ENCODE measurements at regions not wholly inside any gene's neighbourhood (a gene's known extent, or its start where the extent isn't known, plus 50 kb on each side); places are given as distances from the start of the nearest gene placed in this dataset.
"Not testable (repeated sequence)": the region's sequence is repeated elsewhere in the genome, so short reads cannot be mapped to it uniquely, and the experiment has no call there.

DNA sequence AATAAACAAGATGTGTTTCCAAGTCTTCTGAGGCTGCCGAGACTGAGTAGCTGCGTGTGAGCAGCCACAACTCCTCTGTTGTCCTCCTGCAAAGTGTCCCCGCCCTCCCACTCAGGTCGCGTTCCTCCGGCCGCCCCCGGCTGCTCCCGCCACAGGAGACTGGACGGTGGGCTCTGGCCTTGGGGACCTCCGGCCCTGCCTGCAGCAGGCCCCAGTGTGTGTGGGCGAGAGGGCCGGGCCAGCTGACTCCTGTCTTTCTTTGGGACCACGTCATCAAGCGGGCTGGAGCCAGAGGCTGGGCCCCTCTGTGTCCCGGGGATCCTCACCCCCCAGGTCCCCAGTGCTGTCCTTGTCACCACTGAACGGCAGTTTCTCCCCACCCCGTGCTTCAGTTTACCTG lies 175.3 kb downstream of the NPIPB11 start:
- DNase-seq, result no peak

DNA sequence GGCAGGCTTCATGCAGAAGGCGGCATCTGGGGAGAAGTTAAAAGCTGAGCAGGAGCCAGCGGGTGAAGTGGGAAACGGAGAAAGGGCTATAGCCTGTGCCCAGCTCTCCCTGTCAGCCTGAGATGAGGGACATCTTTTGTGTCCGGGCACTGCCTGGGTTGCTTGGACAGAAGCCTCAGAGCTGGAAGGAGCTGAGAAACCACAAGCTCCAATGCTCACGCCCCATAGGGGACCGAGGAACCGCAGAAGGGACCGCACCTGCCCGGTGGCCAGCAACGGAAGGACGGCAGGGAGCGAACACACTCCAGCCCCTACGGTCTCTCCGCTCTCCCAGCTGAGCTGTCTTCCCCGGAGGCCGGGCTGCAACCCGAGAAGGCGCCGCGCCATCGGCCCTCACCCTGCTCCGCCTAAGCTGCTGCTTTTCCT lies 175.8 kb downstream of the NPIPB11 start:
- DNase-seq, result no peak

DNA sequence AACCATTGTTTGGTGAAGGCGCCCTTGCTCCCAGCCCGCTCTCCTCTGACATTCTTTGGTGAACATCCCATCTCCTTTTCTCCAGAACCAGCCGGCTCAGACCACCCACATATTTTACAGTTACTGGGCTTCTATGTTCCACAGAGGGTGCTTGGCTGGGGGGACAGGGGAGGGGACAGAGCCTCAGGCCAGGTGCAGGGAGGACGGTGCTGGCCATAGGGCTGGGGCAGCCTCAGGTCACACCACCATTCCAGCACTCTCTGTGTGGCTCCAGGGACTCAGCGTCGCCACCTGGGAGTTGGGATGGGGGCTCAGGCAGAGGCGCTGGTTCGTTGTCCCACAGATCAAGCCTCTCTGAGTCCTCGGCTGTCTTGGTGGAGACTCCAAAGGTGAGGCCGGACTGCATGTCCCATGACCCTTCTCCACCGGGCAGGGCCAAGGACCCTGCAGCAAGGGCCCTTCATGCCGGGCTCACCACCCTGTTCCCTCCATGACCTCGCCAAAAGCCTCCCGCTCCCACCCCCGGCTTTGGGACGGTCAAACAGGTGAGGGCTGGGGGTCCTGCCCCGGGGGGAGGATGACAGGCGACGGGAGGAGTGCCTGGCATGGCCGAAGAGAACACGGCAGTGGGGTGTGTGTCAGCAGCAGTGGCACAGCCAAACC lies 176.4 kb downstream of the NPIPB11 start:
- not testable (repeated sequence) for DNase-seq

DNA sequence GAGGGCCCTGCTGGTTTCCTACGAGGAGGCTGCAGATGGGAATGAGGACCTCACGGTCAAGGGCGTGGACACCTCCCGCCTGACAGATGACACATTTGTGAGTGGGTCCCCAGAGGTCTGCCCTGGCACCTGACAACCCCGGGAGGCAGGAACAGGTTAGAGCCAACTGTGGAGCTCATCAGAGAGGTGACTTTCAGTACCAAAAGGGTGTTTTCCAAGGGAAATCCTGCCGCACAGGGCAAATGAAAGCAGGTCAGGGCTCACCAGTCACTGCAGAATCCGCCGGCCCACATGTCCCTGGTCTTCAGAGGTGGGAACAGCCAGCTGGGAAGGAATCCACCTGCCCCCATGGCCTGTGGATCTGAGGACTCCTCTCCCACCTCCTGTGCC lies 176.9 kb downstream of the NPIPB11 start:
- not testable (repeated sequence) for DNase-seq

DNA sequence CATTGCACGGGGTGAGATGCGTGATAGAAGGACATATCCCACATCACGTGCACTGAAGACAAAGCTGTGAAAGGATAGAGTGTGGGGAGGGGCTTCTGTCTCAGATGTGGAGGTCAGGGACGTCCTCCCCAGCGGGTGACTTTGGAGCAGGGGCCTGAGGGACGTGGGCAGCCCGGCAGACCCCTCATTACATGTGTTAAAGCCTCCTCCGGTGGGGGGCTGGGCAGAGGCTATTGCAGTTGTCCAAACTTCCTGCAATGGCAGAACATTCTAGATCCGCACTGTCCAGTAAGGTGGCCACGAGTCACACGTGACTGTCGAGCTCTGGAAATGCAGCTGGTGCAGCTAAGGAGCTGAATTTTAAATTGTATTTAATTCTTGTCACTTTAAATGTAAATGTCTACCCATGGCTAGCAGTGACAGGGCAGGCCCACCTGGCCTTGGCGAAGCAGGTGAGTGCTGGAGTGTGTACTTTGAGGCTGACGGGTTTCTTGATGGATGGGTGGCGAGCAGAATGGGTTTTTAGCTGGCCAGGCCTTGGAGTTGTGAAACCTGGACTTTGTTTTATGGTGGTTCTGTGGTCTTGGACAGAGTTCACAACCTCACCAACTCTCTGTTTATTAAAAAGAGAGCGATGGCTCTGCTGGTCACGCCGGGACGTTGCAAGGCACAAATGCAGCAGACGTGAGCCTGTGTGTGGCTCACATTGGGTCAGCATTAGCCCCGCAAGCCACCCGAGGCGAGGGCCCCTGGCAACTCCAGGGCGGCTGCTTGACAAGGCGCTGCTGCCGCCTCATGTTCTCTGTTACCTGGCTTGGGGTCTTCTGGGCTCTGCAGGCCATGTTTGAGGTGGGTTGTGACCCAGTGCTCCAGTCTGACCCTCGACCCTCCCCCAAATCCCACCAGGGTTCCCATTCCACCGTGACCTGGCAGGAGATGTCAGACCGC lies 177.6 kb downstream of the NPIPB11 start:
- not testable (repeated sequence) for DNase-seq

DNA sequence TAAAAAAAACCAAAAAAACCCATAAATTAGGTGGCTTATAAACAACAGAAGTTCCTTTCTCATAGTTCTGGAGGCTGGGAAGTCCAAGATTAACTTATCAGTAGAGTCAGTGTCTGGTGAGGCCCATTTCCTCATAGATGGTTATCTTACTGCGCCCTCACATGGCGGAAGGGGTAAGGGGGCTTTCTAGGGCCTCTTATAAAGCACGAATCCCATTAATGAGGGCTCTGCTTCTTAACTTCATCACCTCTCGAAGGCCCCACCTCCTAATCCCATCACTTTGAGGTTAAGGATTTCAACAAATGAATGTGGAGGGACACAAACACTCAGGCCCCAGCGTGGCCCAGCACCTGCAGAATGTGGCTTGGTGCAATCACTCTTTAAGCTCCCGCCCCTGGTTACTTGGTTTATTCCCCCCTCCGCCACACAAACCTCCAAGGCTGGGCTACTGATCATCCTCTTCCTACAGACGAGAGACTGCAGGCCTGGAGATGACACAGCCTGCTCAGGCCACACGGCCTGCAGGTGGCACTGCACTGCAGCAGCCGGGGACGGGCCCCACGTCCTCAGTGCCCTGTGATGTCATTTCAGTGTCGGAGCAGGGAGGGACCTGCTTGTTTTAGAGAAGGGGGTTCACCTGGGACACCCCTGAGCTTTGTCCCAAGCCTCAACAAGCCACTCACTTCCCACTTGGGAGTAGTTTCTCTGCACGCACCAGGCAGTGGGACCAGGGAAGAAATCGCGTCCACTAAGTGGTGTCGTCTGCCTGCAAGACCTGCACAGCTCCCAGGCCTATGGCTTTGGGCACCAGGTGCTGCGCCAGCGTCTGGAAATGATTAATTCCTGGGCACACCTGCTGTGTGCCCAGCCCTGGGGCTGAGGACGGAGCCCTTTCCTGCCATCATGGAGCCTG lies 178.5 kb downstream of the NPIPB11 start:
- peak; percentile 25 for DNase-seq

DNA sequence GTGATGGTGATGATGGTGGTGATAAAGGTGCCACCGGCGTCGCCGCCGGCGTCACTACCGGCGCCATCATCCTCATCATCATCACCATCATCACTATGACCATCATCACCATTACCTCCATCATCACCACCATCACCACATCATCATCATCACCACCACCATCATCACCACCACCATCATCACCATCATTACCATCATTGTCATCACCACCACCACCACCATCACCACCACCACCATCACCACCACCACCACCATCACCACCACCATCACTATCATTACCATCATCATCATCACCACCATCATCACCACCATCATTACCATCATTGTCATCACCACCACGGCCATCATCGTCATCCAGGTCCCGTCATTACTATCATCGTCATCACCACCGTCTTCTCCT lies 179.7 kb downstream of the NPIPB11 start:
- no peak for DNase-seq

DNA sequence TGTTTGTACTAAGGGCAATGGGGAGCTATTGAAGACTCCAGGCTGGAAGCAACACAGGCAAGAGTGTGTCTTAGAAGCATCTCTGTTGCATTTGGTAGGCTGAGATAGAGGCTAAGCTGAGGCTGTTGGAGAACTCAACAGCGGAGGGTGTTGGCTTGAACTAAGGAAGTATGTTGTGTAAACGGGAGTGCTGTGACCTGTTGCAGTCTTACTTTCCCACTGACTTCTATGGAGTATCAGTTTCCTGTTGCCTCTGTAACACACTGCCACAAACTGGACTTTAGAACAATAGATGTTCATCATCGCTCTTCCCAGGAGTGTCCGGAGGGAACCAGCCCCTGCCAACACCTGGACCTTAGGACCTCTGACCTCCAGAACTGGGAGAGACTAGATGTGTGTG lies 181.8 kb downstream of the NPIPB11 start:
- DNase-seq, result not testable (repeated sequence)

DNA sequence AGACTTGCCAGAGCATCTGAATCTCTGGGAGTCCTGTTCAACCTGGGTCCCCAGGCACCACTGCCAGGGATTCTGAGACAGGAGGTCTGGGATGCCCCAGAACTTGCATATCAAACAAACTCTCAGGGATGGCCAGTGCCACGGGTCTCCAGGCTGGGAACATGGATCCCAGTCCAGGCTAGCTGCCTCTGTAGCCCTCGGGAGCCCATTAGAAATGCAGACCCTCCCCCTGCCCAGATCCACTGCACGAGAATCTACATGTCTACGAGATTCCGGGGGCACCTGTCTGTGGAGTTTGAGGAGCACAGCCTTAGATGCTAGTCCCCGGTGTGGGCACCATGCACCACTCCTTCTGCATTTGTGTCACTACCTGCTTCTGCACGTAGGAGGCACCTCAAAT lies 183.9 kb downstream of the NPIPB11 start:
- not testable (repeated sequence) for DNase-seq

DNA sequence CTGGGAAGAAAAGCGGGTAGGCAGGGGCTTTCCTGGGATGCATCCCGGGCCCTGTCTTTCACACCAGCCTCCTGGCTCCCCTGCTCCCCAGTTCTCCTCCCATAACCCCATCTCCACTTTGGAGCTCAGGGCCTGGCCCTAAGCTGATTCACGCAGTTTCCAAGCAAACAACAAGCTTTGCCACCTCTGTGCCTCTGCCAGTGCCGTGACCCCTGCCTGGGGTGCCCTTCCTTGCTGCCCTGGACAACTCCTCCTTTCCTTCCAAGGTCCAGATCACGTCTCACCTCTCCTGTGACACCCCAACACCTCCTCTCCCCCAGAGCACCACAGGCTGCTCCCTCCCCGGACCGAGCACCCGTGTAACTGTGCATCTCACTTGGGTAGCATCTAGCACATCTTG lies 184.5 kb downstream of the NPIPB11 start:
- not testable (repeated sequence) for DNase-seq

DNA sequence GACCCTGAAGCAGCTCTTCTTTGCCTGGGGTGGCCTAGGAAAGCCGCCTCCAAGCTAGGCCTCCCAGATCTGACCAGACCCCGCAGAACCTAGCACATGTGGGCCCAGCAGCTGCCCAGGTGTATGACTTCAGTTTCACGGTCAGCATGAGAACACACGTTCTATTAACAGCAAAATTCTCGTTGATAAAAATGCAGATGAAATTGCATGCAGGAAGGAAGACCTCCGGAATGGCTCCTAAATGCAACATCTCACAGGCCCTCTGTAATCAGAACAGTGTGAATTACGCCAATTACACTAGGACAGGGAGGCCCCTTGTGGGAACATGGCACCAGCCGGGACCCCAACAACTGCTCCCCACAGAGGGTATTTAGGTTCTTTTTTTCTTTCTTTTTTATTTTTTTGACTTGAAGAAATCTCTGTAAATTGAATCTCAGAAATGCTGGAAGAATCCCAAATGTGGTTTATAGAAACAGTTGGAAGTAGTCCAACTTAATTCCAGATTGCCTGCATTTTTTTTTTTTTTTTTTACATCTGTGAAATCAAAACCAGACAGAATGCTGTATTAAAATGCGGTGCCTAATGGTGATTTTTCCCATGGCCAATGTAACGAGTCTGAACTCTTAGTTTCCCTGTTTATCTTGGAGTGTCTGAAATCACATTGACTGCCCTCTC lies 185.1 kb downstream of the NPIPB11 start:
- not testable (repeated sequence) for DNase-seq

DNA sequence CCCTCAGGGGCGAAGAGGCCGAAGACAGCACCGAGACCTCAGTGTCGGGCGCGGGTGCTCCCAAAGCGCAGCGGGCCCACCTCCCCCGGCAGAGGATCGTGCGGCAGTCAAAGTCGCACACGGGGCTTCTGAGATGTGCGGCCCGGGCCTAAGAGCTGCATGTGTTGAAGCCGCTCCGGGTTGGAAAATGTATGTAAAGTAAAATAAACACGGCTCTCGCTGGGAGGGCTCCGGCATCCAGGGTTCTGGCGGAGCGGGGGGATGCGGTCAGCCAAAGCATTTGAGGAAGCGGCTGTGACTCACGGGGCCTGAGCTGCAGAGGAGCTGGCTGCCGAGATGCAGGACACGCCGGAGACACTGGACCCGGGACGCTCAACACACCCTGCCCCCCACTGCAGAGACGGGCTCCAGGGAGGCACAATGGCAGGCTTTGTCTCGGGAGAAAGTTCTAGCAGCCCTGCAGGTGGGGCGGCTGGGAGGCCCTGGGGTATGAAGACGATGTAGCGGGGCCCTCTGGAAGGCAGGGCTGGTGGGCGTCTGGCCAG lies 185.8 kb downstream of the NPIPB11 start:
- not testable (repeated sequence) for DNase-seq

DNA sequence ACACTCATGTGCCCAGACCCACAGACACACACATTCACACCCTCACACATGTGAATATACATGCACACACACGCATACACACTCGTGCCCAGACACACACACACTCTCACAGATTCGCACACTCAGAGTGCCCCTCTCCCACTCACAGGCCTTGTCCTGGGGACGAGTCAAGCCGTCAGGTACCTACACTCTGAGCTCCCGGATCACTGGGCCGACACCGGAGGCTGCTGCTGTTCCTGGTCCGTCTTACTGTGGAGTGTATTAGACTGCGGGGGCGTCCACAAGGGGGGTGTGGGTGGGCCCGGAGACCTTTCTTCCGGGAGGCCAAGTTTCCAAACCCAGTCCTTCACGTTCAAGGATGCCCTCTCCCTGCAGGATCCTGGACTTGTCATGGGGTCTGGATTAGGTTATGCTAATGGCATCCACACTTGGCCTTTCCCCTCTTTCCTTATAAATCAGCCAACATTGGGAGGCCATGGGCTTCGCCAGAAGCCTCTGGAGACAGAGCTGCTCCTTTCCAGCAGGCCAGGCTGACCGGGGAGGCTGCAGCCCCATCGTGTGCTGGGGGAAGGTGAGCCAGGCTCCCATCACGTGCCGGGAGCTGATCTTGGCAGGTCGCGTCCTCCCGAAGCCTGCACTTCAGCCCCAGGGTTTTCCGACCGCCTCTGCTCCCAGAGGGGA lies 186.4 kb downstream of the NPIPB11 start:
- DNase-seq, result not testable (repeated sequence)

DNA sequence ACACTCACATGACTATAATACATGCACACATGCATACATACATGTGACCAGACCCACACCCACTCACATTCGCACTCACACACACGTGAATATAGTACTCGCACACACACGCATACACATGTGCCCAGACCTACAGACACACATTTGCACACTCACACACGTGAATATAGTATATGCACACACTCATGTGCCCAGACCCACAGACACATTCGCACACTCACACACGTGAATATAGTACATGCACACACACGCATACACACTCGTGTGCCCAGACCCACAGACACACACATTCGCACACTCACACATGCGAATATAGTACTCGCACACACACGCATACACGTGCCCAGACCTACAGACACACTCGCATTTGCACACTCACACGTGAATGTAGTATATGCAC lies 186.9 kb downstream of the NPIPB11 start:
- DNase-seq, result not testable (repeated sequence)

DNA sequence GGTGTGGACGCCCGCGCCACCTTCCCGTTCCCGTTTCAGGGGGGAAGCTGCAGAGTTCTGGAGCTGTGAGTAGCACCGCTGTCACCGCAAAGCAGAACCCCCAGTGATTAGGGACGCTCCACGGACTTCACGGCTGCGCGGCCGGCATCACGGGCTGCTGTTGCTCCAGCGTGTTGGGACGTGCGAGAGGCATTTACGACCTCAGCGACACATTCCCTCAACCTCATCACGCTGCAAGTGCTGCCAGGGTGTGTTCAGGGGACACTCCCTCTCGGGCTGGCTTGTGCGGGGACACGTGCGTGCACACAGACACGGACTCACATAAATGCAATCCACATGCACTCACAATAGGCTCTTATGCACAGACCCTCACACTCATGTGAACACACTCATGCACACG lies 187.9 kb downstream of the NPIPB11 start:
- not testable (repeated sequence) for DNase-seq

DNA sequence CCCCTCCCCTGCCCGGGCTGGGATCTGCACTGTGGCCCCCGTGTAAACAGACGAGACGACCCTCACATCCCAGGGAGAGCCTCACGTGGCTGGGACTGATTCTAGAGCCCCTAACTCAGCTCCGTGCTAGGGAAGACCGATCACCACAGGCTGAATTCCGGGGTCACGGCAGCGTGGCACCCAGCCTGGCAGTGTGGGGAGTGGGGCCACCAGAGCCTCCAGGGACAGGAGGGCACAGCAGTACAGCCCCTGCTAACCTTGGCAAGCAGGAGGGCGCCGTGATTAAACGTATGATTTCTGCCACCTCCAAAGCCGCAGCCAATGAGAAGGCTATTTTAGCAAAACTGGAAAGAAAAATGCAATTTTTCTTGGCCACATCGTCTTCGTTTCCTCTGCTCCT lies 188.3 kb downstream of the NPIPB11 start:
- DNase-seq, result not testable (repeated sequence)

DNA sequence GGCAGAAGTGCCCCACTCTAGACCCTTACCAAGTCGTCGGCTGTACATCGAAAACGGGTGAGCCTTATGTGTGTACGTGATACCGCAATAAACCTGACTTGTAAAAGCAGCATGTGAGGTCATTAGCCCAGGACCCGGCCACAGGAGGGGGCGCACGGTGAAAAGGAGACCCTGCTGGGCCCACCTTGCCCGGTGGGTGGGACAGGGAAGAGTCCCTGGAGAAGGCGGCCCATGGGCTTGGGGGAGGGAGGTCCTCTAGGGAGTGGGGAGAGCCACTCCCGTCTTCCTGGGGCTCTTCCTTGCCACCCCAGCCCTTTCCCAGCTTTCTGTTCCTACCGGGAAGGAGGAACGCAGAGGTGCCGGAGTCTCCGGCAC lies 188.8 kb downstream of the NPIPB11 start:
- DNase-seq, result not testable (repeated sequence)

DNA sequence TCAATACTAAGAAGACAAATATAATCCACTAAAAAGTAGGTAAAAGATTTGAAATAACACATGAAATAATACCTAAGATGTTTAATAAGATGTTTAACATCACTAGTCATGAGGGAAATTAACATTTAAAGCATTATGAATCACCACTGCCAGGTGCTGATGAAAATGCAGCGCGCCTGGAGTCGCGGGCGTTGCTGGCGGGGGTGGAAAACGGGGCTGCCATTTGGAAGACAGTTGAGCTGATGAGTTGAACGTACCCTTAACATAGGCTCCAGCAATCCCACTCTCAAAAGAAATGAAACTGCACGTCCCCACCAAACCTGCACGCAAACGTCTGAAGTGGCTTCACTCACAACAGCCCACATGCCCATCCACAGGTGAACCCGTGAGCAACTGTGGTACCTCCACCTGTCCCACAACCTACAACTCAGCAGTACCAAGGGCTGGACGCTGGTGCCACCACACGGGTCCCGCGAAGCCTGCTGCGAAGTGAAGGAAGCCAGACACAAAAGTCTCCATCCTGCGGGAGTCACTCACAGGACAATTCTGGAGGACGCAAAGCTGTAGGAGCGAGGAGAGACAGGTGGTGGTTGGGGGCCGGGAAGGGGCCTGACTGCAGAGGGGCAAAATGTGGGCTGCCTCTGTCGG lies 189.3 kb downstream of the NPIPB11 start:
- not testable (repeated sequence) for DNase-seq

DNA sequence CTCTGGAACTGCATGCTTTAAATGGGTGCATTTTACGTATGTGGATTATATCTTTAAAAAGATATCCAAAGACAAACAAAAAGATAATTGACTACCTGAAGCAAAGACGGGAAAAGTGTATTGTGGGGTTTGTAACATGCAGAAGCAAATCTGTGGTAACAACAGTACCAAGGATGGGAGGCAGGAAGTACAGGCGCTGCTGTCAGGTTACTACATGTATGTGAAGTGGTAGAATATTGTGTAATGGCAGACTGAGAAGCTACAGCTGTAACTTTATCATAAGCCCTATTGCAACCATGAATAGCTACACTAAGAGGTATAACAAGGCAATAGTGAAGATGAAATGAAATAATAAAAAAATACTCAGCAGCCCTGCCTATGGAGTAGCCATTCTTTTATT lies 192.7 kb downstream of the NPIPB11 start:
- not testable (repeated sequence) for DNase-seq

DNA sequence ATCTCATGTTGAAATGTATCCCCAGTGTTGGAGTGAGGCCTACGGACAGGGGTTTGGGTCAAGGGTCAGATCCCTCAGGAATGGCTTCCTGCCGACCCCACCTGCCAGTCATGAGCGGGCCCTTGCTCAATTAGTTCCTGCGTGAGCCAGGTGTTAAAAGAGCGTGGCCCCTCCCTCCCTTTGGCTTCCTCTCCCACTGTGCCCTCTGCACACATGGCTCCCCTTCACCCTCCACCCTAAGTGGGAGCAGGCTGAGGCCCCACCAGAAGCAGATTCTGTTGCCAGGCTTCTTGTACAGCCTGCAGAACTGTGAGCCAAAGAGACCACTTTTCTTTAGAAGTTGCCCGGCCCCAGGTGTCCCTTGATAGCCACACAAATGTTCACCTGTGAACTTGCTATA lies 193.3 kb downstream of the NPIPB11 start:
- DNase-seq, result not testable (repeated sequence)
